HCT116 (cell line): ENCODE measurements at regions not wholly inside any gene's neighbourhood (a gene's known extent, or its start where the extent isn't known, plus 50 kb on each side); places are given as distances from the start of the nearest gene placed in this dataset.

Experiments used
- ATAC-seq: fragments of 200-7000 bp; cut with Tn5 transposase; 2 replicates; pipeline ENCODE4 v1.9.1; 2020; ENCODE audit warnings: mild to moderate bottlenecking, moderate library complexity
- BruUV-seq: library from RNA; stranded (reverse); fragments of 400-500 nt; replicated peaks from 2 replicates; lab custom pipeline; 2021; lab: Mats Ljungman, UMichigan
- CTCF ChIA-PET: fragments of 300-600 bp; sonication (Branson Sonifier 250); formaldehyde crosslinking; loops from one replicate; lab custom pipeline; 2021; ENCODE audit warnings: antibody characterized with exemption; lab: Charles Lee
- POLR2A ChIA-PET: fragments of 300-600, 350-600 bp; sonication (Branson Sonifier 250); formaldehyde crosslinking; loops from one replicate; lab custom pipeline; 2021; ENCODE audit warnings: antibody characterized with exemption; lab: Charles Lee
- RAD21 ChIA-PET, 2 experiments: fragments of 300-600 bp; sonication (Branson Sonifier 250); formaldehyde crosslinking; loops; one replicate each; lab custom pipeline; 2023; ENCODE audit warnings: low total read pairs in 2 of 2; ENCODE audit not compliant: uncharacterized antibody in 2 of 2, unreplicated experiment in 2 of 2, low non-redundant PET in 1 of 2; lab: Charles Lee
- DNase-seq: peaks from one replicate; pipeline ENCODE4 v3.0.0-alpha.2; 2010; ENCODE audit warnings: low read depth, low spot score
- H2AFZ ChIP-seq: fragments of 200-600 bp; shearing (Covaris generic), sonication (generic); 2 replicates; pipeline ENCODE4 v1.6.1; 2017; ENCODE audit warnings: low read depth, mixed run types, mixed read lengths, antibody characterized with exemption, low read length; ENCODE audit not compliant: poor library complexity, severe bottlenecking
- H3K27ac ChIP-seq: 2 replicates; pipeline ENCODE4 v1.5.1; 2012; ENCODE audit warnings: low read depth, low read length
- H3K27me3 ChIP-seq: fragments of 200-600 bp; sonication (generic); 2 replicates; pipeline ENCODE4 v1.6.1; 2016; ENCODE audit warnings: mixed run types, low read length, mixed read lengths; ENCODE audit not compliant: insufficient read depth
- H3K36me3 ChIP-seq, 2 experiments: fragments of 200-500 bp in 1 of 2; fragments of 200-600 bp in 1 of 2; sonication (Bioruptor generic) in 1 of 2; sonication (generic) in 1 of 2; 2 replicates each; pipeline versions ENCODE4 v1.5.1 to v1.6.1; 2014 to 2016; ENCODE audit warnings: low read length in 2 of 2, inconsistent platforms in 1 of 2, mixed read lengths in 1 of 2, mixed run types in 1 of 2; ENCODE audit not compliant: insufficient read depth in 2 of 2, control insufficient read depth in 1 of 2
- H3K4me1 ChIP-seq, 2 experiments: fragments of 200-600 bp in 1 of 2; sonication (generic) in 1 of 2; 2 replicates each; pipeline versions ENCODE4 v1.5.1 to v1.6.1; 2012 to 2017; ENCODE audit warnings: low read length in 2 of 2, inconsistent platforms in 1 of 2, mild to moderate bottlenecking in 1 of 2, mixed read lengths in 1 of 2, mixed run types in 1 of 2, moderate library complexity in 1 of 2; ENCODE audit not compliant: insufficient read depth in 2 of 2, control insufficient read depth in 1 of 2
- H3K4me2 ChIP-seq: fragments of 200-600 bp; sonication (generic); 2 replicates; pipeline ENCODE4 v1.6.1; 2017; ENCODE audit warnings: mixed run types, low read length, mixed read lengths
- H3K4me3 ChIP-seq, 2 experiments: fragments of 200-600 bp in 1 of 2; sonication (generic) in 1 of 2; replicated peaks in 1 of 2; 2 replicates each; pipeline ENCODE4 v1.5.1; 2011 to 2016; ENCODE audit warnings: low read length in 2 of 2, control low read depth in 1 of 2, low read depth in 1 of 2, mild to moderate bottlenecking in 1 of 2, mixed read lengths in 1 of 2, mixed run types in 1 of 2
- H3K79me2 ChIP-seq: fragments of 200-600 bp; sonication (generic); 2 replicates; pipeline ENCODE4 v1.6.1; 2017; ENCODE audit warnings: mild to moderate bottlenecking, mixed run types, low read length, moderate library complexity, mixed read lengths; ENCODE audit not compliant: insufficient read depth
- H3K9ac ChIP-seq: fragments of 200-600 bp; sonication (generic); 2 replicates; pipeline ENCODE4 v1.6.1; 2016; ENCODE audit warnings: low read length, mixed read lengths
- H3K9me2 ChIP-seq: fragments of 200-600 bp; sonication (generic), shearing (Covaris generic); 2 replicates; pipeline ENCODE4 v1.6.1; 2017; ENCODE audit warnings: mixed run types, mild to moderate bottlenecking, moderate library complexity; ENCODE audit not compliant: insufficient read depth
- H3K9me3 ChIP-seq, 2 experiments: fragments of 200-500 bp in 1 of 2; fragments of 200-600 bp in 1 of 2; sonication (Bioruptor generic) in 1 of 2; sonication (generic) in 1 of 2; 2 replicates each; pipeline ENCODE4 v1.6.1; 2014 to 2017; ENCODE audit warnings: low read length in 2 of 2, mixed read lengths in 2 of 2, inconsistent platforms in 1 of 2, low read depth in 1 of 2, mild to moderate bottlenecking in 1 of 2, mixed run types in 1 of 2, moderate library complexity in 1 of 2; ENCODE audit not compliant: control insufficient read depth in 1 of 2, insufficient read depth in 1 of 2
- H4K20me1 ChIP-seq: fragments of 200-600 bp; sonication (generic), shearing (Covaris generic); 2 replicates; pipeline ENCODE4 v1.6.1; 2017; ENCODE audit warnings: mixed run types, mild to moderate bottlenecking, moderate library complexity; ENCODE audit not compliant: insufficient read depth
- ATF3 ChIP-seq: IDR thresholded peaks from 2 replicates; pipeline ENCODE4 v1.6.1; 2012
- CBX3 ChIP-seq: IDR thresholded peaks from 2 replicates; pipeline ENCODE4 v1.6.1; 2012; ENCODE audit warnings: low read depth
- CEBPB ChIP-seq: IDR thresholded peaks from 2 replicates; pipeline ENCODE4 v1.6.1; 2012; ENCODE audit warnings: low read depth
- EGR1 ChIP-seq: IDR thresholded peaks from 2 replicates; pipeline ENCODE4 v1.6.1; 2012; ENCODE audit warnings: low read depth
- ELF1 ChIP-seq: IDR thresholded peaks from 2 replicates; pipeline ENCODE4 v1.6.1; 2012; ENCODE audit warnings: low read depth, borderline replicate concordance
- EZH2 ChIP-seq: fragments of 200-600 bp; sonication (generic); IDR thresholded peaks from 2 replicates; pipeline ENCODE4 v1.6.1; 2017; ENCODE audit warnings: antibody characterized with exemption, mixed run types
- EZH2phosphoT487 ChIP-seq: fragments of 200-600 bp; IDR thresholded peaks from 2 replicates; pipeline ENCODE4 v1.6.1; 2018; ENCODE audit warnings: antibody characterized with exemption, borderline replicate concordance
- JUND ChIP-seq: IDR thresholded peaks from 2 replicates; pipeline ENCODE4 v1.6.1; 2012
- POLR2AphosphoS5 ChIP-seq: IDR thresholded peaks from 2 replicates; pipeline ENCODE4 v1.6.1; 2011; ENCODE audit warnings: mild to moderate bottlenecking, low read depth, low read length, moderate library complexity
- RAD21 ChIP-seq: IDR thresholded peaks from 2 replicates; pipeline ENCODE4 v1.6.1; 2012; ENCODE audit warnings: low read depth, mild to moderate bottlenecking
- SIN3A ChIP-seq: IDR thresholded peaks from 2 replicates; pipeline ENCODE4 v1.6.1; 2012; ENCODE audit warnings: low read depth
- SP1 ChIP-seq: IDR thresholded peaks from 2 replicates; pipeline ENCODE4 v1.6.1; 2012; ENCODE audit warnings: low read depth
- SRF ChIP-seq: IDR thresholded peaks from 2 replicates; pipeline ENCODE4 v1.6.1; 2012; ENCODE audit warnings: low read depth
- TCF7L2 ChIP-seq: IDR thresholded peaks from 2 replicates; pipeline ENCODE4 v1.7.0; 2011; ENCODE audit warnings: borderline replicate concordance, inconsistent platforms; ENCODE audit not compliant: insufficient read depth, insufficient read length; ENCODE audit errors: extremely low read depth
- YY1 ChIP-seq: IDR thresholded peaks from 2 replicates; pipeline ENCODE4 v1.6.1; 2011; ENCODE audit warnings: low read length, low read depth, moderate library complexity, mild to moderate bottlenecking; ENCODE audit not compliant: insufficient replicate concordance; ENCODE audit errors: extremely low read depth
- intact Hi-C: fragments of 100-400 bp; cut with micrococcal nuclease; formaldehyde crosslinking; loops from 2 replicates; pipeline ENCODE4 v1.10.0; 2022

DNA sequence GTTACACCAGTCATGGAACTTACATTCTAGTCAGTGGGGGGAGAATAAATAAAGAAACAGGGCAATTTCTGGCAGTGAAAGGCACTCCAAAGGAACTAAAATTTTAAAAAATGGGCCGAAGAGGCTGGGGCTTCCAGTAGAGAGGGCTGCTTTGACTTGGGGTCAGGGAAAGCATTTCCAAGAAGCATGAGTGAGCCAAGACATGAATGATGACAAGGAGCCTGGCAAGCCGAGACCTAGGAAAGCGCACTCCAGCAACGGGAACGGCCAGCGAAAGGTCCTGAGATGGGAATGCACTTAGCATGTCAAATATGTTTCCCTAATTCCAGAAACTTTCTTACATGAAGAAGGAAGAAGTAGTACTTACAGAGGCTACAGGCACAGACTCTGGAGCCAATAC, 95.4 kb upstream of the NGF start:
- no peaks in the 10 kb centered on the region for H3K9me3 ChIP-seq
- H3K9me2 ChIP-seq, result no peaks in the 10 kb centered on the region
- no peak for ATAC-seq
- TF ChIP-seq SRF, result no peak
- TF ChIP-seq EZH2phosphoT487, result no peak
- no peak for TF ChIP-seq EZH2
- no peak for TF ChIP-seq POLR2AphosphoS5
- TF ChIP-seq TCF7L2, result no peak
- TF ChIP-seq ELF1, result no peak
- no peak for TF ChIP-seq JUND
- no peak for TF ChIP-seq EGR1
- TF ChIP-seq RAD21, result no peak
- no peak for TF ChIP-seq ATF3
- TF ChIP-seq SIN3A, result no peak
- TF ChIP-seq SP1, result no peak
- no peak for TF ChIP-seq YY1
- no peak for TF ChIP-seq CBX3
- no peak for TF ChIP-seq CEBPB
- DNase-seq, result no peak
- POLR2A ChIA-PET, result no interaction called here
- H3K4me3 ChIP-seq, result no peak overlapping the region
- H3K27me3 ChIP-seq, result no peaks in the 10 kb centered on the region
- no peak overlapping the region for H3K4me2 ChIP-seq
- CTCF ChIA-PET, result no interaction called here
- H3K36me3 ChIP-seq, result no peaks in the 10 kb centered on the region
- RAD21 ChIA-PET, result no interaction called here
- H3K9ac ChIP-seq, result no peak overlapping the region
- no peaks in the 10 kb centered on the region for H4K20me1 ChIP-seq
- no peak overlapping the region for H2AFZ ChIP-seq
- H3K79me2 ChIP-seq, result no peaks in the 10 kb centered on the region
- no peak overlapping the region for H3K27ac ChIP-seq
- intact Hi-C loops, result no loop called here
- H3K4me1 ChIP-seq, result peaks cover 0 to 25% of the 10 kb centered on the region in 2 experiments; a peak in 2 of 4 replicates
- BruUV-seq, result no TSS peak
